KMS-11 (cell line): ENCODE measurements at regions not wholly inside any gene's neighbourhood (a gene's known extent, or its start where the extent isn't known, plus 50 kb on each side); places are given as distances from the start of the nearest gene placed in this dataset.

ENCODE experiments used
- H2AFZ ChIP-seq: fragments of 200-600 bp; sonication (generic); 2 replicates; pipeline ENCODE4 v1.6.1; 2016; ENCODE audit warnings: antibody characterized with exemption, mixed run types, low read depth
- H3K27ac ChIP-seq: fragments of 200-600 bp; sonication (generic); 2 replicates; pipeline ENCODE4 v1.6.1; 2016; ENCODE audit warnings: mild to moderate bottlenecking, mixed run types
- H3K27me3 ChIP-seq: fragments of 200-600 bp; sonication (generic); 2 replicates; pipeline ENCODE4 v1.6.1; 2017; ENCODE audit warnings: mild to moderate bottlenecking, low read depth, mixed run types, moderate library complexity; ENCODE audit not compliant: insufficient read depth
- H3K36me3 ChIP-seq: fragments of 200-600 bp; sonication (generic); 2 replicates; pipeline ENCODE4 v1.6.1; 2017; ENCODE audit warnings: mild to moderate bottlenecking, mixed run types; ENCODE audit not compliant: insufficient read depth
- H3K4me1 ChIP-seq: fragments of 200-600 bp; sonication (generic); 2 replicates; pipeline ENCODE4 v1.6.1; 2016; ENCODE audit warnings: mild to moderate bottlenecking, low read depth, mixed run types; ENCODE audit not compliant: poor library complexity, severe bottlenecking
- H3K4me2 ChIP-seq: fragments of 200-600 bp; sonication (generic); 2 replicates; pipeline ENCODE4 v1.7.0; 2016; ENCODE audit warnings: mild to moderate bottlenecking, mixed run types
- H3K4me3 ChIP-seq: fragments of 200-600 bp; sonication (generic); IDR thresholded peaks from 2 replicates; pipeline ENCODE4 v1.6.1; 2017; ENCODE audit warnings: low read depth, low read length, mixed read lengths; ENCODE audit not compliant: insufficient read depth
- H3K79me2 ChIP-seq: fragments of 200-600 bp; sonication (generic); 2 replicates; pipeline ENCODE4 v1.6.1; 2016; ENCODE audit warnings: low read depth, mixed run types; ENCODE audit not compliant: insufficient read depth
- H3K9ac ChIP-seq: fragments of 200-600 bp; sonication (generic); 2 replicates; pipeline ENCODE4 v1.6.1; 2016; ENCODE audit warnings: mild to moderate bottlenecking, mixed run types
- H4K20me1 ChIP-seq: fragments of 200-600 bp; sonication (generic); 2 replicates; pipeline ENCODE4 v1.6.1; 2016; ENCODE audit warnings: mild to moderate bottlenecking, mixed run types; ENCODE audit not compliant: insufficient read depth
- CTCF ChIP-seq: fragments of 200-600 bp; sonication (generic); conservative IDR thresholded peaks from 2 replicates; pipeline ENCODE4 v1.6.1; 2017; ENCODE audit warnings: low read depth, mild to moderate bottlenecking, antibody characterized with exemption, low read length, moderate library complexity, mixed read lengths

DNA sequence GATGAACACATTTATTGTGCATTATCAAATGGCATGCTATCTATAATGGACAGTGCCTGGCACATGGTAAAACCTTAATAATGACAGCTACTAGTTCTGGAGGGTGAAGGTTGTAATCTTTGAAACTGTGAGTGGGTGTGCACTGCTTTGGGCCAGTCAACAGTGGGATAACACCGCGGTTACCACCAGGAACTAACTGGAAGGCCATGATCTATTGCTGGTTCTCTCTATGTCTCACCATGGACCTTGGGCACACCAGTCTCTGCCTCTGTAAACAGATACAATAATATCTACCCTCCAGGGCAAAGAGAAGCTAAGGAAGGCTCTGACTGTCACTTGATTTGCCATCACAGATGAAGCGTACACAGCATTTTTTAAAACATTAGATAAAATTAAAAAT is 198.6 kb upstream of the ESRRG start:
- Histone ChIP-seq H3K79me2 (no peaks in the 10 kb centered on the region), H3K36me3 (no peaks in the 10 kb centered on the region), H3K9ac (no peak overlapping the region), H3K27ac (no peak overlapping the region), H3K4me3 (no peak overlapping the region), H2AFZ (no peak overlapping the region), H4K20me1 (no peaks in the 10 kb centered on the region; the same call in 1 of the 2 replicates), H3K4me1 (no peaks in the 10 kb centered on the region), H3K4me2 (no peak overlapping the region), H3K27me3 (no peaks in the 10 kb centered on the region)
- no peak for TF ChIP-seq CTCF

DNA sequence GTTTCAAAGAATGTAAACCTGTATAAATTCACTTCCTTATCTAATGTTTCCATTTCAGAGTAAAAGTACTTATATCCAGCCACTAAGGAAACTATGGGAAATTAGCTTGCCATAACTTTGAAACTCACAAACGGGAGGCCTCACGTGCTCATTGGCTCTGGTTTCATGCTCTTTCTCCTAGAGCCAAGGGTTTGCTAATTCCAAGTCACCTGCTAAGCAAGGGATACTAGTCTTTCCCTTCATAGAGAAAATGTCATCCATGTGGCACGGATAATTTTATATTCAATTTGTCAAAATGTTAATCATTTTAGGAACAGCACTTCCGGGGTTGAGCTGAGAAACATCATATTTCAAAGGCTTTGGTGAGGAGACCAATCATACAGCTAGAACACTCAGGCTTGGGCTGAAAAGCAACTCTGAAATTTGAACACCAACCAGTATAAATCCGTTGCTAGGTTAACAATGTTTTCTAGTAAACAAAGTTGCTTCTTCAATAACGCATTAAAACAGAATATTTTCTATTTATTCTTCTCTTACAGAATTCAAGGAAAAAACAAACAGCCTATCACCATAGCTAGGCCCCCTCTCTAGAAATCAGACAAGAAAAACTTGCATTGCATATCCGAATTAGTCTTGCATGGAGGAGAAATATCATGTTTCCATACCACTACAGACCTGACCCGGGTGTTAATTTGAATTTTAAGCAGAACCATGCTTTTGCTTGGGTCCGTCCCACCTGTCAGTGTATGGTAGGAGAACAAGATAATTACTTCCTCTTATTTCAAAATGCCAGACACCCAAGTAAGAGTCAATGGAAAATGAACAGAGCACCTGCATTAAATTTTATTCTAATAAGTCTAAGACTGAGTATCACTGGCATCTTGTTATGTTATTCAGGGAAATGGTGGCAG is 196.1 kb upstream of the ESRRG start:
- H2AFZ ChIP-seq: no peak overlapping the region
- no peak overlapping the region for H3K4me2 ChIP-seq
- no peak overlapping the region for H3K4me3 ChIP-seq
- H3K79me2 ChIP-seq: no peaks in the 10 kb centered on the region
- no peak for TF ChIP-seq CTCF
- H3K4me1 ChIP-seq: no peaks in the 10 kb centered on the region
- H3K27ac ChIP-seq: no peak overlapping the region
- H3K9ac ChIP-seq: no peak overlapping the region
- no peaks in the 10 kb centered on the region for H3K36me3 ChIP-seq
- no peaks in the 10 kb centered on the region for H3K27me3 ChIP-seq
- H4K20me1 ChIP-seq: no peaks in the 10 kb centered on the region

DNA sequence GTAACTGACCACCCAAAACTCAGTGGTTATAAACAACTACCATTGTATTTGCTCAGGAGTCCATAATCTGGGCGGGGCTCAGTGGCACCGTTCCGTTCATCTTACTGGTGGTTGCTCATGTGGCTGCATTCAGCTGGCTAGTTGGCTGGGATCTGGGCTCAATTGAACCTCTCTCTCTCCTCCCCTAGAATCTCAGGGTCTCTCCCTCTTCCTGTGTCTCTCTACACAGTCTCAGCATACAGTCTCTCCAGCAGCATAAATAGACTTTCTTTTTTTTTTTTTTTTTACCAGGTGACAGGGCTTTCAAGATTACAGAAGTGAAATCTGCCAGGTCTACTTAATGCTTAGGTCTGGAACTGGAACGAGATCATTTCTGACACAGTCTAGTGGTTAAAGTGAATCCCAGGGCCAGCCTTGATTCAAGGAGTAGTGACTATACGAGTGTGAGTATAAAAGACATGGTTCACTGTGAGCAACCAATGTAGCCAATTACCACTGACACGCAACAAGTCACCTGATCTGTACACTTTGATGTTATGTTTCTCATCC is 193.7 kb upstream of the ESRRG start:
- Histone ChIP-seq H4K20me1 (no peaks in the 10 kb centered on the region), H3K27me3 (no peaks in the 10 kb centered on the region), H3K4me2 (no peak overlapping the region), H3K79me2 (no peaks in the 10 kb centered on the region), H3K36me3 (no peaks in the 10 kb centered on the region), H3K9ac (no peak overlapping the region), H2AFZ (no peak overlapping the region), H3K4me3 (no peak overlapping the region), H3K27ac (no peak overlapping the region), H3K4me1 (no peaks in the 10 kb centered on the region)
- TF ChIP-seq CTCF: no peak

DNA sequence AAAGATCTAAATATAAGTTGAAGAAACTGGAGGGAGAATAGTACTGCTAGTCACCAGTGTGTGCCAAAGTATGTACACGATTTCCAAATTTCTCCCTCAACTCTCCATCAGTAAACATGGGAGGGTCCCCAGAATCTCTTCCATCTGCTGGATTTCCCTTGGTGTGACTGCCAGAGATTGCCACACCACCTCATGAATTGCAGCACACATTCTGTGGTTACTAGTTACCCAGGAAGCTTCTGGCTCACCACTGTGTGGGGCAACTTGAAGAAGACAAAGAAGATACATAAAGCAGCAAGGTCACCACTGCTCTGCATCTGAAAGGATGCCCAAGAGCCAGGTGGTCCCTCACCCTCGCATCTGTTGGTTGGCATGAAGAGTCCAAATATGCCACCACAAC is 191.7 kb upstream of the ESRRG start:
- no peak for TF ChIP-seq CTCF
- no peak overlapping the region for H3K4me3 ChIP-seq
- H3K27ac ChIP-seq: no peak overlapping the region
- H2AFZ ChIP-seq: no peak overlapping the region
- no peak overlapping the region for H3K9ac ChIP-seq
- H3K4me2 ChIP-seq: no peak overlapping the region
- H3K27me3 ChIP-seq: no peaks in the 10 kb centered on the region
- H3K4me1 ChIP-seq: no peaks in the 10 kb centered on the region
- H3K79me2 ChIP-seq: no peaks in the 10 kb centered on the region
- H4K20me1 ChIP-seq: no peaks in the 10 kb centered on the region
- H3K36me3 ChIP-seq: no peaks in the 10 kb centered on the region
